OCI-LY1 (cell line): ENCODE measurements at regions not wholly inside any gene's neighbourhood (a gene's known extent, or its start where the extent isn't known, plus 50 kb on each side); places are given as distances from the start of the nearest gene placed in this dataset.

ENCODE experiments used
- H2AFZ ChIP-seq: fragments of 200-600 bp; sonication (generic), shearing (Covaris generic); 2 replicates; pipeline ENCODE4 v1.6.0; 2014; ENCODE audit warnings: antibody characterized with exemption, mild to moderate bottlenecking, low read length
- H3F3A ChIP-seq: fragments of 200-600 bp; sonication (generic), shearing (Covaris generic); 2 replicates; pipeline ENCODE4 v1.6.0; 2014; ENCODE audit warnings: mild to moderate bottlenecking, antibody characterized with exemption, low read length, moderate library complexity; ENCODE audit not compliant: insufficient read depth
- H3K27ac ChIP-seq: fragments of 200-600 bp; sonication (generic); 2 replicates; pipeline ENCODE4 v1.5.1; 2014; ENCODE audit warnings: low read length, mixed run types, mild to moderate bottlenecking, low read depth; ENCODE audit not compliant: poor library complexity, severe bottlenecking
- H3K27me3 ChIP-seq: fragments of 200-600 bp; sonication (generic); 2 replicates; pipeline ENCODE4 v1.6.0; 2014; ENCODE audit warnings: antibody characterized with exemption, mild to moderate bottlenecking, low read length, moderate library complexity; ENCODE audit not compliant: insufficient read depth
- H3K36me3 ChIP-seq: fragments of 200-600 bp; sonication (generic); 2 replicates; pipeline ENCODE4 v1.6.1; 2014; ENCODE audit warnings: mild to moderate bottlenecking, antibody characterized with exemption, low read length, moderate library complexity, mixed read lengths; ENCODE audit not compliant: insufficient read depth
- H3K4me1 ChIP-seq: fragments of 200-600 bp; sonication (generic); 2 replicates; pipeline ENCODE4 v1.5.1; 2014; ENCODE audit warnings: mild to moderate bottlenecking, low read length, moderate library complexity; ENCODE audit not compliant: insufficient read depth, severe bottlenecking
- H3K4me2 ChIP-seq: fragments of 200-600 bp; sonication (generic), shearing (Covaris generic); 2 replicates; pipeline ENCODE4 v1.6.1; 2014; ENCODE audit warnings: low read length
- H3K4me3 ChIP-seq: fragments of 200-600 bp; sonication (generic); 2 replicates; pipeline ENCODE4 v1.5.1; 2014; ENCODE audit warnings: low read length, low read depth, mild to moderate bottlenecking, mixed read lengths; ENCODE audit not compliant: poor library complexity, severe bottlenecking
- H3K79me2 ChIP-seq: fragments of 200-600 bp; shearing (Covaris generic); 2 replicates; pipeline ENCODE4 v1.6.1; 2016; ENCODE audit warnings: mixed run types, low read length, mixed read lengths; ENCODE audit not compliant: insufficient read depth
- H3K9ac ChIP-seq: fragments of 200-600 bp; sonication (generic), shearing (Covaris generic); 2 replicates; pipeline ENCODE4 v1.6.1; 2014; ENCODE audit warnings: mild to moderate bottlenecking, low read length, mixed read lengths
- H3K9me2 ChIP-seq: fragments of 200-600 bp; sonication (generic), shearing (Covaris generic); 2 replicates; pipeline ENCODE4 v1.6.1; 2014; ENCODE audit warnings: low read depth, mild to moderate bottlenecking, low read length, mixed read lengths
- H3K9me3 ChIP-seq: fragments of 200-600 bp; shearing (Covaris generic); 2 replicates; pipeline ENCODE4 v1.6.1; 2014; ENCODE audit warnings: low read length, mixed read lengths
- H4K20me1 ChIP-seq: fragments of 200-600 bp; sonication (generic), shearing (Covaris generic); 2 replicates; pipeline ENCODE4 v1.6.0; 2016; ENCODE audit warnings: mild to moderate bottlenecking, low read length; ENCODE audit not compliant: insufficient read depth
- EZH2 ChIP-seq: fragments of 200-600 bp; sonication (generic), shearing (Covaris generic); IDR thresholded peaks from 2 replicates; pipeline ENCODE4 v1.8.0; 2017; ENCODE audit warnings: borderline replicate concordance, mixed run types, mild to moderate bottlenecking, antibody characterized with exemption, low read length, moderate library complexity, mixed read lengths
- TF ChIP-seq, protein P1 (sequence below): fragments of 200-600 bp; sonication (generic), shearing (Covaris generic); IDR thresholded peaks from 2 replicates; pipeline ENCODE4 v1.5.1; 2017; ENCODE audit warnings: mild to moderate bottlenecking, antibody characterized with exemption, low read length, moderate library complexity, mixed read lengths

DNA sequence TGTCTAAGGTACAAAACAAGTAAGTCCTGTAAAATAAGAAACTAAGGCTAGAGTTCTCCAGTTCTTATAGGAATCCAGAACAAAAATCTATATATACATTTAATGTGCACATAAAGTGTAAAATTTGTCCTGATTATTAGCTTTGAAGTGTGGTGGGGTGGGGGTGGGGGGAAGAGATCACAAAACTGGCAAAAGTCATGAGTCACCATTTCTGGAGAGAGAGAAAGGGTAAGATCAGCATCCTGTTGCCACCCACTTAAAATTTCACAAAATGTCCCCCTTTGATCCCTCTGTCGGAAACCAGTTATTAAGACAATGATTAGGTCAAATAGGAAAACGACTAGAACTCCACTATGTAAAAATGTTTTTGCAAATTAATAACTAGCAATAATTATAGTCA, 482.0 kb upstream of the POU3F2 start:
- no peak overlapping the region for H3K4me2 ChIP-seq
- H3K79me2 ChIP-seq: no peaks in the 10 kb centered on the region
- no peak overlapping the region for H3K9ac ChIP-seq
- no peaks in the 10 kb centered on the region for H3F3A ChIP-seq
- H3K27ac ChIP-seq: no peak overlapping the region
- H3K9me3 ChIP-seq: no peaks in the 10 kb centered on the region
- H3K4me3 ChIP-seq: no peak overlapping the region
- H3K27me3 ChIP-seq: no peaks in the 10 kb centered on the region
- no peak overlapping the region for H2AFZ ChIP-seq
- no peak for TF ChIP-seq EZH2
- TF ChIP-seq, protein P1, sequence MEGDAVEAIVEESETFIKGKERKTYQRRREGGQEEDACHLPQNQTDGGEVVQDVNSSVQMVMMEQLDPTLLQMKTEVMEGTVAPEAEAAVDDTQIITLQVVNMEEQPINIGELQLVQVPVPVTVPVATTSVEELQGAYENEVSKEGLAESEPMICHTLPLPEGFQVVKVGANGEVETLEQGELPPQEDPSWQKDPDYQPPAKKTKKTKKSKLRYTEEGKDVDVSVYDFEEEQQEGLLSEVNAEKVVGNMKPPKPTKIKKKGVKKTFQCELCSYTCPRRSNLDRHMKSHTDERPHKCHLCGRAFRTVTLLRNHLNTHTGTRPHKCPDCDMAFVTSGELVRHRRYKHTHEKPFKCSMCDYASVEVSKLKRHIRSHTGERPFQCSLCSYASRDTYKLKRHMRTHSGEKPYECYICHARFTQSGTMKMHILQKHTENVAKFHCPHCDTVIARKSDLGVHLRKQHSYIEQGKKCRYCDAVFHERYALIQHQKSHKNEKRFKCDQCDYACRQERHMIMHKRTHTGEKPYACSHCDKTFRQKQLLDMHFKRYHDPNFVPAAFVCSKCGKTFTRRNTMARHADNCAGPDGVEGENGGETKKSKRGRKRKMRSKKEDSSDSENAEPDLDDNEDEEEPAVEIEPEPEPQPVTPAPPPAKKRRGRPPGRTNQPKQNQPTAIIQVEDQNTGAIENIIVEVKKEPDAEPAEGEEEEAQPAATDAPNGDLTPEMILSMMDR: no peak
- no peaks in the 10 kb centered on the region for H4K20me1 ChIP-seq
- H3K9me2 ChIP-seq: no peaks in the 10 kb centered on the region
- H3K36me3 ChIP-seq: no peaks in the 10 kb centered on the region
- H3K4me1 ChIP-seq: no peaks in the 10 kb centered on the region

GRCh38 chr6:98358173-98358572, 476.2 kb upstream of the POU3F2 start:
- Histone ChIP-seq H2AFZ (no peak overlapping the region), H3F3A (no peaks in the 10 kb centered on the region)

GRCh38 chr6:98366371-98366770, 468.0 kb upstream of the POU3F2 start:
- Histone ChIP-seq H3K4me1 (no peaks in the 10 kb centered on the region), H3K36me3 (no peaks in the 10 kb centered on the region), H3K9me3 (no peaks in the 10 kb centered on the region), H3K79me2 (no peaks in the 10 kb centered on the region), H2AFZ (no peak overlapping the region), H3K4me3 (no peak overlapping the region), H3K27ac (no peak overlapping the region), H4K20me1 (no peaks in the 10 kb centered on the region), H3K4me2 (no peak overlapping the region), H3K27me3 (no peaks in the 10 kb centered on the region), H3F3A (no peaks in the 10 kb centered on the region), H3K9ac (no peak overlapping the region), H3K9me2 (no peaks in the 10 kb centered on the region)
- TF ChIP-seq EZH2: no peak
- TF ChIP-seq, protein P1: no peak

More at GRCh38 chr6:98358173-98358572, 476.2 kb upstream of the POU3F2 start:
- Histone ChIP-seq H4K20me1 (no peaks in the 10 kb centered on the region), H3K4me1 (no peaks in the 10 kb centered on the region), H3K4me3 (no peak overlapping the region), H3K27ac (no peak overlapping the region), H3K9ac (no peak overlapping the region), H3K9me2 (no peaks in the 10 kb centered on the region), H3K4me2 (no peak overlapping the region), H3K36me3 (no peaks in the 10 kb centered on the region), H3K9me3 (no peaks in the 10 kb centered on the region), H3K27me3 (no peaks in the 10 kb centered on the region), H3K79me2 (no peaks in the 10 kb centered on the region)
- TF ChIP-seq, protein P1: no peak
- TF ChIP-seq EZH2: no peak
